ENCODE measurements at regions not wholly inside any gene's neighbourhood (a gene's known extent, or its start where the extent isn't known, plus 50 kb on each side); places are given as distances from the start of the nearest gene placed in this dataset.

DNA sequence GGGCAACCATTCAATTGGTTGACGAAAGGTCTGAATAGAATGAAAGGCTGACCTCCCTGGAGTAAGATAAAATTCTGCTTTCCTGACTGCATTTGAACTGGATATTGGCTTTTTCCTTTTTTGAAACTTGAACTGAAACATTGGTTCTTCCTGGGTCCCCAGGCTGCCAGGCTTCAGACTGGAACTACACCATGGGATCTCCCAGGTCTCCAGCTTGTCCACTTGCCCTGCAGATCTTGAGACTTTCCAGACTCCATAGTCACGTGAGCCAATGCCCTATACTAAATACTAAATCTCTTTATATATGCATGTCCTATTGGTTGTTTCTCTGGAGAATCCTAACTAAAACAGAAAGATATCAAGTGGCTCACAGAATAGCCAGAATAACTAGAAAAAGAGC lies 118.7 kb upstream of the KRR1 start:
- no peak for TF ChIP-seq RCOR1 (IDR thresholded peaks at IDR 0.05; ENCODE audit: insufficient replicate concordance, low read length)
- no peak for TF ChIP-seq RAD21 (IDR thresholded peaks at IDR 0.05; ENCODE audit: low read length)
- TF ChIP-seq, protein P1, sequence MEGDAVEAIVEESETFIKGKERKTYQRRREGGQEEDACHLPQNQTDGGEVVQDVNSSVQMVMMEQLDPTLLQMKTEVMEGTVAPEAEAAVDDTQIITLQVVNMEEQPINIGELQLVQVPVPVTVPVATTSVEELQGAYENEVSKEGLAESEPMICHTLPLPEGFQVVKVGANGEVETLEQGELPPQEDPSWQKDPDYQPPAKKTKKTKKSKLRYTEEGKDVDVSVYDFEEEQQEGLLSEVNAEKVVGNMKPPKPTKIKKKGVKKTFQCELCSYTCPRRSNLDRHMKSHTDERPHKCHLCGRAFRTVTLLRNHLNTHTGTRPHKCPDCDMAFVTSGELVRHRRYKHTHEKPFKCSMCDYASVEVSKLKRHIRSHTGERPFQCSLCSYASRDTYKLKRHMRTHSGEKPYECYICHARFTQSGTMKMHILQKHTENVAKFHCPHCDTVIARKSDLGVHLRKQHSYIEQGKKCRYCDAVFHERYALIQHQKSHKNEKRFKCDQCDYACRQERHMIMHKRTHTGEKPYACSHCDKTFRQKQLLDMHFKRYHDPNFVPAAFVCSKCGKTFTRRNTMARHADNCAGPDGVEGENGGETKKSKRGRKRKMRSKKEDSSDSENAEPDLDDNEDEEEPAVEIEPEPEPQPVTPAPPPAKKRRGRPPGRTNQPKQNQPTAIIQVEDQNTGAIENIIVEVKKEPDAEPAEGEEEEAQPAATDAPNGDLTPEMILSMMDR (conservative IDR thresholded peaks at IDR 0.05; ENCODE audit: low read depth, low read length), result no peak
- TF ChIP-seq POLR2A (IDR thresholded peaks at IDR 0.05; ENCODE audit: low read depth, low read length), result no peak
- TF ChIP-seq SMC3 (IDR thresholded peaks at IDR 0.05; ENCODE audit: low read depth, low read length), result no peak
- TF ChIP-seq FOS (IDR thresholded peaks at IDR 0.05; ENCODE audit: low read depth, low read length), result no peak
